GM19455 (cell line): ENCODE measurements at regions not wholly inside any gene's neighbourhood (a gene's known extent, or its start where the extent isn't known, plus 50 kb on each side); places are given as distances from the start of the nearest gene placed in this dataset.
"Not testable (repeated sequence)": the region's sequence is repeated elsewhere in the genome, so short reads cannot be mapped to it uniquely, and the experiment has no call there.

Source experiments
- ATAC-seq: cut with Tn5 transposase; IDR thresholded peaks from one replicate; pipeline ENCODE4 v1.9.1; 2021; ENCODE audit not compliant: unreplicated experiment

DNA sequence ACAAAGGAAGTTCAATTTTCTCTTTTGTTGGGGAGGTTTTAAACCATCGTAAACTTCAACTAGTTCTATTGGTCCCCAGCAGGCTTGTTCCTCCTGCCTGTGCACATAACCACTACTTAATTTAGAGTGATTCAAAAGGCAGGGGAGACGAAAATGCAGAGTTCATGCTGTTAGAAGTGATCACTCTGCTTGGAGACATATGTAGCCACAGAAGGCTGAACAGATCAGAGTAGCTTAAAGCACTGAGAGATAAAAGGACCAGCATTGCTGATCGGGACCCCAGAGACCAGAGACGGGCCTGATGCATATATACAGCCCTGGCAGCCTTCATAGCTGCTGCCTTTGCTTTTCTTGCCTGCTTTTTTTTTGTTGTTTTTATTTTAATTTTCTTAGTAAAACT, 662.0 kb upstream of the CPEB2 start:
- ATAC-seq, result no peak

DNA sequence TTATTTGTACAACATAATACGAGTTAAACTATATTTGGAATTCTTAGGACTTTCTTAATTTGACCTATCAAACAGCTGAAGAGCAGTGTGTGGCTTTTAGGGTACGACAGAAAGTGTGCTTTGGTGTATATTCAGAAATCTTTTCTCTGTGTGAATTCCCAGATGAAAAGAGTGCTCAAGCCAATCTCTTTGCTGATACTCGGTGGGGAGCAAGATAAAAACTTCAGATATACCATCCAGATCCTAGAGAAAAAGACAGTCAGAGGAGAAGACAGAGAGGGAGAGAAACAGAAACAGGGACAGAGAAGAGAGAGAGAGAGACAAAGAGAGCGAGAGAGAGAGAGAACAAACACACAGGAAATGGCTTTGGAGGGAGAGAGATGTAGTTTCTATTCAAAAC, 658.3 kb upstream of the CPEB2 start:
- no peak for ATAC-seq

DNA sequence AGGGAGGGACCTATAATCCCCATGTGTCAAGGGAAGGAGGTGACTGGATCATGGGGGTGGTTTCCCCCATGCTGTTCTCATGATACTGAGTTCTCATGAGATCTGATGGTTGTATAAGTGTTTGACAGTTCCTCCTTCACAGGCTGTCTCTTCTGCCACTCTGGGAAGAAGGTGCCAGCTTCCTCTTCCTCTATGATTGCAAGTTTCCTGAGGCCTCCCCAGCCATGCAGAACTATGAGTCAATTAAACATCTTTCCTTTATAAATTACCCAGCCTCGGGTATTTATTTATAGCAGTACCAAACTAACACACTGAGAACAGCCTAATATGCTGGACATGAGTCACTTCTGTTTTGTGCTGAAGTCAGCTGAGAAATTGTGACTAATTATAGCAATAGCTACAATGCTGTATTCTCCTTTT, 656.9 kb upstream of the CPEB2 start:
- ATAC-seq, result no peak

DNA sequence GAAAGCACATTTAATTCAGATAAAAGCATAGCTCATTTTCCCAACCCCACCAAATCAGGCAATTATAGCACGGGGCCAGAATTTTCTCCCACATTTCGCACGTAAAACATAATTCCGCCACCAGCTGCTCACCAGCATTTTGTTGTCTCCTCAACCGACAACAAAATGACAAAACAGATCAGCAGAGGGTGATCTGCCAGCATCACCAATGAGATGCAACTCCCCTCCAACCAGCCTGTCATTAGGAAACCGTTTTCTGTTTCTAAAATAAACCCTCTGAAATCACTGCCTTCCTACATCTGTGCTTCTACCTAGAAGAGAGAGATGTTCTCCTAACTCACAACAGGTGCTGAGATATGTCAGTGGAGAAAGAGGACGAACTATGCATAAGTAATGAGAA, 654.8 kb upstream of the CPEB2 start:
- no peak for ATAC-seq

DNA sequence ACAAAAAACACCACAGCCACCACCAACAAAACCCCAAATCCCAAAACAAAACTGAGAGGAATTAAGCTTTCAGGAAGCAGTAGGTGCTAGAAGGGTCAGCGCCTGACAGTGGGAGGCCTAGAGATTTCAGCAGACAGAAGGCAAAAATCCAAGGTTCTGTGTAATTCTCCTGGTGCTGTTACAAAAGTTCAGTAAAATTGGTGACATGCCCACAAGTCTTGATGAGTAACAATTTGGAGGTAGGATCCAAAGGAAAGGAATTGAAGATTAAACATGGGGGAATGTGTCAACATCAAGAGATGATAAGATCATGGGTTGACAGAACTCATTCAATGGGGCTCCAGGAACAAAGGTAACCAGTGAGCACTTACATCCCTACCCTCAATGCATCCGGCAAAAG, 653.8 kb upstream of the CPEB2 start:
- ATAC-seq, result no peak

DNA sequence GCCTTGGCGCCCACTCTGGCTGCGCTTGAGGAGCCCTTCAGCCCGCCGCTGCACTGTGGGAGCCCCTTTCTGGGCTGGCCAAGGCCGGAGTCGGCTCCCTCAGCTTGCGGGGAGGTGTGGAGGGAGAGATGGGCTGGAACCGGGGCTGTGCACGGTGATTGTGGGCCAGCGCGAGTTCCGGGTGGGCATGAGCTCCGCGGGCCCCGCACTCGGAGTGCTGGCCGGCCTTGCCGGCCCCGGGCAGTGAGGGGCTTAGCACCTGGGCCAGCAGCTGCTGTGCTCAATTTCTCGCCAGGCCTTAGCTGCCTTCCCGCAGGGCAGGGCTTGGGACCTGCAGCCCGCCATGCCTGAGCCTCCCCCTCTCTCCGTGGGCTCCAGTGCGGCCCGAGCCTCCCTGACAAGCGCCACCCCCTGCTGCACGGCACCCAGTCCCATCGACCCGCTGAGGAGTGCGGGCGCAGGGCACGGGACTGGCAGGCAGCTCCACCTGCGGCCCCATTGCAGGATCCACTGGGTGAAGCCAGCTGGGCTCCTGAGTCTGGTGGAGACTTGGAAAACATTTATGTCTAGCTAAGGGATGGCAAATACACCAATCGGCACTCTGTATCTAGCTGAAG, 643.6 kb upstream of the CPEB2 start:
- not testable (repeated sequence) for ATAC-seq

DNA sequence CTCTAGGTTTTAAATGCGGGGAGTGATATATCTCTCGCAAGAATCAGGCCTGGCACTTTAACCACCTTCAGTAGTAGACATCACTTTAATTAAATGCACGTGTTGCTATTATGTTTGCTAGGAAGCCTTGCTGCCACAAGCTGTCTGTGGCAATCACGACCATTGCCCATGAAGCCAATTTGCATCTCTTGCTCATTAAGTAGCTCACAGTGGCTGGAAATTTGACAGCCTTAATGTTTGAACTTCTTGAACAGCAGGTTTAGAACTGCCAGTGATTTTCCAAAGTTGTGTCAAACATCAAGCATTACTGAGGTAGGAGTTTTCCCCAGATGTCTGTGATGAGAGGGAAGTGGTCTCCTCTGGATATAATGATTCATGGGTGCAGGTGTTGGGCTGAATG, 642.3 kb upstream of the CPEB2 start:
- ATAC-seq, result no peak

DNA sequence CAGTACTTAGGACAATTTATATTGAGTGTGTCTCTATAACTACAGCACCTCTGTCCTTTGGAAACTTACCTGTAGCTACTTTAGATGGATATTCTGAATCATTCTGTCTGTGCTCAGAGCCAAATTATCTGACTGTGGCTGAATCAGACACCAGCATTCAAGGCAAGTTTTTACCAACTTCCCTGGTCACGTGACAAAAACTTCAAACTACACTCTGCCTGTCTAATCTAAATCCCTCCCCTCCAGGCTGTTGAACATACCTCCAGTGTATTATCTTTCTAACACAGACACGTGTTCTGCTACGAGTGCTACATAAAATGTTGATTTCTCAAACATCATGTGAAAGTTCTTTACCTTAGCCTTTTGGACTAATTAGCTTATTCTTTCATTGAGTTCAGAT, 641.2 kb upstream of the CPEB2 start:
- no peak for ATAC-seq

DNA sequence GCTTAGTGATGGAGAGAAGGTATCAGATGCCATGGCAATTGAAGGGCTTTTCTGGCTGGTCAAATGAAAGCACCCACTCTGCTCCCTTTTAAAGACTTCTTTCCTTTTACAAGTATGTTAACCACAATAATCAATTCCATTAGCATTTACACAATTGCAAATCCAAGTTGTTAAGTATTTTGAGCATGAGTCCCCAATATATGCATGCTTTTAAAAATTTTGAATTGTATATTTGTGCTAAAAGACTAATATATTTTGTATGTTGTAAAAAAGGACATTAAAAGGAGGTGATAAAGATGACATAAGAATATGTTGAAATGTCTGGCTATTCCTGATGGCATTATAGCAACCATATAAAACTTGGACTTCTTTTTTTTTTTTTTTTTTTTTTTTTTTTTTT, 639.9 kb upstream of the CPEB2 start:
- no peak for ATAC-seq

DNA sequence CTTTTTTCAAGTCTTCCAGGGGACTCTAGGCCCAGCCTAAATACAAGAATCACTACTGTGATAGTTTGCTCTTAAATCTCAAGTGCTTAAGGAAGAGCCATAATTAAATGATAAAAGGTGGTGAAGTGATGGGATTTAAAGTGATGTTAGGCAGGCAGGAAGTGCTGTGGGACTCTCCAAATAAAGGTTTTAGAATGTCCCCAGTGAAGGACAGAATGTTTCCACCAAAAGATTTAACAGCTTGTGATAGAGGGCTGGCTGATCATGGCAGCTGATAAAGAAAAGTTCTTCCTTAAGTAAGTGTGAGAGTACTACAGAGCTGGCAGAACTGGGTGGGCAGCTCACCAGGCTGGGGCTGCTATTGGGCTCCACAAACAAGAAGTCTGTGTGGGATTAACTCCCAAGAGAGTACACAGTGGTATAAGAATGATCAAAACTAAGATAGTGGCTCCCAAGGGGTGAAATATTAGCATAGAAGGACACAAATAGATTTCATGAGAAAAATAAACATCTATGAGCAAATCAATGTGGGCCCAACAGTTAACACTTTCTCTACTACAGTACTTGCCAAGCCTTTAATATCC, 637.2 kb upstream of the CPEB2 start:
- no peak for ATAC-seq

DNA sequence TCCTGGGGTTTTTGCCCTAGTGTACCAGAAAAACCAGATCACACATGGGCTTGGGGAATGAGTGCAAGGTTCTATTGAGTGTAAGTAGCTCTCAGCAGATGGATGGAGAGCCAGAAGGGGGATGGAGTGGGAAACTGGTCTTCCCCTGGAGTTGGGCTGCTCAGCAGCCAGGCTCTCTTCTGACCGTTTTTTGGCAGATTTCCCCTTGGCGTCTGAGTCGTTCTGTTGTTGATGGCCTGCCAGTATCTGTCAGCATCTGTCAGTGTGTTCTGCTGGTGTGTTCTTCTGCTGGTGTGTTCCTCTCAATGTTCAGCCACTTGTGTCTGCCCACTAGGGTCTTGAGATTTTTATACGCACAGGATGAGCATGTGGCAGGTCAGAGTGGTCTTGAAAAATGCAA, 633.9 kb upstream of the CPEB2 start:
- no peak for ATAC-seq

DNA sequence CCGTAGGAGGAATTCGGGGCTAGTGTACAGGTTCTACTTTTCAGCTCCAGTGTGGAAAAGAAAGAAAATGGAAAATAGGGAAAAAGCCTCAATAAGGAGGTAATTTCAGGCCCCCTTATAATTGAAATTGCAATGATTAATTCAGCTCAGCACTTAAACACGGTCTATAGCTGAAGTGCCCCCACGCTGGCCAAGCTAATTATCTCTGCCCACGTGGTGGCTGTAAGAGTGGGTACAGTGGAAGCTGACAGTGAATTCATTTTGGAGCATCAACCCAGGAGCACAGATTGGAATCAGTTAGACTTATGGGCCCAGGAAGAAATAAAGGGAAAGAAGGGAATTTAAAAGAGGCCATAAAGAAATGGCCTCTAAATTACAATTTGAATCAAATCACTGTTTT, 631.1 kb upstream of the CPEB2 start:
- ATAC-seq, result no peak

DNA sequence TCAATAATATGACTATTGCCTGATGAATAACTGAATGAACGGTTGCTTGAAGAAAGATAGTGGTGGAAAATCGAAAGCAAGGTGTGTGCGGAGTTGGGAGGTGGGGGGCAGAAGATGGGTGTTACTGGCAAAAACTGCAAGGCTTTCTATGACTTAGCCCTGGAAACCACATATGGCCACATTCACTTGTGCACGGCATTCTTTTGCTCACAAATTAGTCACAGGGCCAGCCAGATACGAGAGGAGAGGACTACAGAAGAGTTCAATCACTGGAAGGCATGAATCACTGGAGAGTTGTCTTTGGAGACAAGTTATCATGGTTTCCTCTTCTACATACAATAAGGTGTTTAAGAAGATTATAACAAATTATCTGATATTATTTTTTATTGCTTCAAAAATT, 626.5 kb upstream of the CPEB2 start:
- ATAC-seq, result no peak

DNA sequence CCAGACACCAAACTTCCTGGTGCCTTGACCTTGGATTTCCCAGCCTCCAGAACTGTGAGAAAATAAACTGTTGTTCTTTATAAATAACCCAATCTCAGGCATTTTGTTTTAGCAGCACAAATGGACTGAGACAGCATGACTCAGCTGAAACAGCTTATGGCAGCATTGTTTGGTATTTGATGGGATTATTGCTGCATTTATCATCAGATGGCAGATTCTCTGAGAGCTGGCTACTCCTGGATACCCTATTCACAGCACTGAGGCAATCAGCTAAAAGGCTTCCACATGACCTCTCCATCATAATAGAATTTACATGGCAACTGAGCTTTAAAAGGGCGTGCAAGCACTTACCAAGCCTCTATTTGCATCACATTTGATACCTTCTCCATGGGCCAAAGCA, 623.1 kb upstream of the CPEB2 start:
- no peak for ATAC-seq

DNA sequence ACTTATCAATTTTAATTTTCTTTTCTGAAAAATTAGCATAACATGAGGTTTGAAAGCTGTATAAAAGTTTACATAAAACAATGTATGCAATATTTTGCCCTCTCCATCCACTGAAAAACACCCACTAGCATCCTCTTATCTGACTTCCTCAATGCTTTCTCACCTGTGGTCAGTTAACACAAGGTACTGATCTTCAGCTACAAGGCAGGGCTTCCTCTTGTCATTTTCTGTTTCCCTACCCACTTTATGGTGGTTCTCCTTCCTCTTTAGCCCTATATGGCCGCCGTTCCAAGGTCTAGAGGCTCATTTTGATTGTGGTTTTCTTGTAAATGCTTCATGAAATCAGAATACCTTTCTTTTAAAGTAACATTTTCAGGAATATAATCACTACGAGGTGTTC, 618.6 kb upstream of the CPEB2 start:
- no peak for ATAC-seq

DNA sequence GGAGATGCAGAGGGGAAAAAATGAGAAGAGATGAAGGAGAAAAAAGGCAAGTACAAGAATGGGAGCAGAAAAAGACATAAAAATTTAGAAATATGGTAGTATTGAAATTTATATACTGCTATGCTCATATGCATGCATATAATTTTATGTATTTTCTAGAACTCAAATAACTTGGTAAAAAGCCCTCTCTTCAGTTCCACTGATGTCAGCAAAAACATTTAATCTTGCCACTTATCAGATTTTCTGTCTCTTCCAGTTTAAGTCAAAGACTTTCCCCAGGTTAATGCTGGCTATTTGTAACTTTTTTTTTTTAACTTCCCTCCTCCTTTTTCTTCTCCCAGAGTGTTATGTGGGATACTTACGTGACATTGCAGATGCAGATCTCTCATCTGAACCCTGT, 617.5 kb upstream of the CPEB2 start:
- ATAC-seq, result no peak

DNA sequence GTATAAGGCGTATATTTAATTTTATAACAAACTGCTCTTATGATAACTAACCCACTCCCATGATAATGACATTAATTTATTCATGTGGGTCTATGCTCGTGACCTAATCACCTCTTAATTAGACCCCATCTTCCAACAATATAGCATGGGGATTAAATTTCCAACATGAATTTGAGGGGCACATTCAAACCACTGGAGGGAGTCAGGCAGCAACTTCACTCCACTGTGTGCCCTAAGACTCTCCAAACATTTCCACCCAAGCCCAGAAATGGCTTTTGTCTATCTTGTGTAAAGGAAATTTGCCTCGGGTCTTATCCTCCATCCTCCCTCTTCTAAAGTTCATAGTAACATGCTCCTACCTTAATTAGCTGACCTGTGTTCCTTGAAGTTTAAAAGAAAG, 616.1 kb upstream of the CPEB2 start:
- no peak for ATAC-seq

DNA sequence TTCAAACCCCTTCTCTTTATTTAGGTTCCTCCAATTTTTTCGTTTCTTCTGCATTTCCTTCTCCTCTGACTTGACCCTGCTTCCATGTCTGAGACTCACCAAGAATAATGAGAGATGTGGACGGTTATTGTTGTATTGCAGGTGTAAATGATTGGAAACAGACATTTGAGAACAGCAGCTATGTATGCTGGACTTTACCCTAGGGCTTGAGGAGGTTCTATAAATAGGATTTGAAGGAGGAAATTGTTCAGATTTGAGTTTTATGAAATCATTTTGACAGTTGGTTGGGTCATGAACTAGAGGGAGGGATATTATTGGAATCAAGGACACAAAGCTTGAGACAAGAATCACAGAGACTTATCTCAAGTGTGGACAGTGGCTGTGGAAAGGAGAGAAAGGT, 614.6 kb upstream of the CPEB2 start:
- ATAC-seq, result no peak

DNA sequence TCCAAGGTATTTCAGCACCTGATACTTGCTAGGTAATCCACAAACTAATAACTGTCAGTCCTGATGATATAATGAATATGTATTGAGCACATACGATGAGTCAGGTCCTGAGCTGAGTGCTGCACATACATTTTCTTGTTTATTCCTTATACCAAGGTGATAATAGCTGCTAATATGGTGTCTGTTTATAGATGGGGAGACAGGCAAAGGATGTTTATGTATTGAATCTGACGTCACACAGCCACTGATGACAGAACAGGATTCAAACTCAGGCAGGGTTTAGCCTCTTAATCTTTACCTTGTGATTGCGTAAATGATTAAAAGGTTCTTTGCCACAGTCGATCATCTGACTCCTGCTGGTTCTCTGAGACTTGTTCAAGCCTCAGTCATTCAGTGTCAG, 609.9 kb upstream of the CPEB2 start:
- no peak for ATAC-seq

DNA sequence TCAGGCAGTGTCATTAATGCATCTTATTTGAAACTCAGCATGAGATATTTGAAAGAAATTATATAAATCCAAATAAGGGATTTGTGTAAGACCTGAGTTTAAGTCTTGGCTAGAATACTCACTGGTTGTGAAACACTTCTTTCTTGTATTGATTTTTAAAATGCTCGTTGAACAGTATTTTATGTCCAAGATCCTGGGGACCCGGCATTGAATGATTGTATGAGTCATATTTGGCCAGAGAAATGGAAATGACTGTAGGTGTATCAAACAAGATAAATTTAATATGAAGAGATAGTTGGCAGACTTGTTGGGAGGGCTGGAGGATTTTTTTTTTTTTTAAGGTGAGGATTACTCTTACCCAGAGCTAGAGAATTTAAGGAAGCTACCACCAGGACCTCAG, 606.1 kb upstream of the CPEB2 start:
- no peak for ATAC-seq

DNA sequence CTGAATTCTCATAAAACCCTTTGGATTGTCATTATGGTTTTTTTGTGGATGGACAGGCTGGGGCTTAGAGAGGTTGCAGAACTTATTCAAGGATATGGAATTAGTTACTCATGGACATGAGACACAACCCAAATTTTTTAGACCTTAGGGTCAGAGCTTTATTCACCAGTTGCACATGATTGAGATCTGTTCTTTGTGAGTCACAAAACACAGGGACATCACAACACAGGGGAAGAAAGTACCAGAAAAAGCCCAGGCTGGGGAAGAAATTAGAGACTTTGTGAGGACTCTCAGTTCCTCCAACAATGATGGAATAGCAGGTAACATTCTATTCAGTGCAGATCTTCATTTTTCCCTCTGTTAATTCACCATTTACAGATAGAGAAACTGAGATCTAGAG, 602.4 kb upstream of the CPEB2 start:
- no peak for ATAC-seq

DNA sequence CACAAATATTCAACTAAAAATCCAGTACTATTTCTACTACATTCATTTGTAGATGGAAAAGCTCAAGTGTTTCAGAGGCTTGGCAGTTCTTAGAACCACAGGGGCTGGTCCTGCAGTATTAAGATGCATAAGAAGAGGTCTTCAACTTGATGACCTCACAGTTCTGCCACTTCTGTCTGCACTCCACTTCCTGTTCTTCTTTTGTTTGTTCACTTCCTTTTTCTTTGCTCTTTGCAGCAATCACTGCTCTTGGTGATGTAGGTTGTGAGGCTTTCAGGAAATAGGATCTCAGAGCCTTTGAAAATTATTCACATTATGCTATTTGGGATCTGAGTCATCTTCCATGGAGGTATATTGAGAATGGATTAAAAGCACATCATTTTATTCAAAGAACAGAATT, 602.0 kb upstream of the CPEB2 start:
- no peak for ATAC-seq

DNA sequence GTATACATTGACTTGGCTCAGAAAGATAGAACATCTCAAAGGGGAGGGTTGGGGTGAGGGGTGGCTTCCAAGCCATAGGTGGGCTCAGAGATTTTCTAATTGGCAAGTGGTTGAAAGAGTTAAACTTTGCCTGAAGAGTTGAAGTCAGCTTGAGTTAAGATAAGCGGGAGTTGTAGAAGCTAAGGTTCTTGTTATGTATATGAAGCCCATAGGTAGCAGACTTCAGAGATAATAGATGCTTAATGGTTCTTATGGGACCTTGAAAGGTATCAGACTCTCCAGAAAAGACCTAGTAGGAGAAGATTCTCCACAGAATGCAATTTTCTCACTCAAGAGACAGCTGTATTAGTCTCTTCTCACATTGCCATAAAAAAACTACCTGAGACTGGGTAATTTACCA, 599.1 kb upstream of the CPEB2 start:
- ATAC-seq, result no peak
